ENCODE measurements at regions not wholly inside any gene's neighbourhood (a gene's known extent, or its start where the extent isn't known, plus 50 kb on each side); places are given as distances from the start of the nearest gene placed in this dataset.
"Not testable (repeated sequence)": the region's sequence is repeated elsewhere in the genome, so short reads cannot be mapped to it uniquely, and the experiment has no call there.

DNA sequence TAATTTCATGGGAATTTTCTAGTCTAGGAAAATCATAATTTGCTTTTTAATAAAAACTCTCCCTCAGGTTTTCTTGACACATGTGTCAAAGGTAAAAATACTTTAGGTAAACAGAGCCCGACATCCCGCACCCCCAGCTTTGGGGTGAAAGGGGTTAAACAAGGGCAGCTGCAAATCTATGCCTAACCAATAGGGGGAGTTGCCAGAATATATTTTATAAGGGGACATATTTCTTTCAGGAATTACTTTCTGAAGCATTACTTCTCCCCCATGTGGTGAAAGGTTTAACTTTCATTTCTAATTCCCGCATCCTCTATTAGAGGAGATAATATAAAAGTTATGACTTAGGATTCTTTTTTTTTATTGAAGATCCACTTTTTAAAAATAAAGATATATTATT lies 53.9 kb upstream of the HEPH start:
- no peak overlapping the region for H3K27ac ChIP-seq (ENCODE audit: low read length)
- POLR2A ChIA-PET = no interaction called here
- in situ Hi-C loops (cut with HindIII; ENCODE audit: low pct_unique_long_range_greater_than_20kb, low sequenced_read_pairs) = no loop called here
- H3K4me3 ChIP-seq (ENCODE audit: low read depth in 2 of 2, low read length in 2 of 2) = no peak overlapping the region
- BruUV-seq (replicated peaks) = no TSS peak
- no peaks in the 10 kb centered on the region for H3K4me1 ChIP-seq (ENCODE audit: control insufficient read depth, insufficient read depth, low read length)
- no peaks in the 10 kb centered on the region for H3K27me3 ChIP-seq (ENCODE audit: control insufficient read depth, insufficient read depth, low read length)
- ATAC-seq (no peak), DNase-seq (ENCODE audit: low read depth, low spot score) (no peak)
- H3K9me3 ChIP-seq (ENCODE audit: control insufficient read depth, insufficient read depth, low read depth, low read length) = no peaks in the 10 kb centered on the region
- intact Hi-C loops (cut with micrococcal nuclease; ENCODE audit: unreplicated experiment) = loop anchor here (10.0 kb wide), 1 partner anchor 525 kb away; no protein-coding TSS in a partner anchor
- CTCF ChIA-PET = no interaction called here
- TF ChIP-seq REST (IDR thresholded peaks at IDR 0.05; ENCODE audit: insufficient read depth in 1 of 2, low read depth in 2 of 2, low read length in 1 of 2) = no peak
- TF ChIP-seq CTCF (IDR thresholded peaks at IDR 0.05) = peak; percentile 61; the same call in 1 of the 2 replicates
- TF ChIP-seq POLR2AphosphoS5 (IDR thresholded peaks at IDR 0.05; ENCODE audit: low read depth, low read length) = no peak
- no peak for TF ChIP-seq TCF7L2 (IDR thresholded peaks at IDR 0.05; ENCODE audit: low read depth, low read length)
- TF ChIP-seq SIN3A (IDR thresholded peaks at IDR 0.05; ENCODE audit: borderline replicate concordance, insufficient read depth, low read depth, low read length) = no peak
- H3K36me3 ChIP-seq (ENCODE audit: control insufficient read depth, insufficient read depth, low read length) = no peaks in the 10 kb centered on the region

DNA sequence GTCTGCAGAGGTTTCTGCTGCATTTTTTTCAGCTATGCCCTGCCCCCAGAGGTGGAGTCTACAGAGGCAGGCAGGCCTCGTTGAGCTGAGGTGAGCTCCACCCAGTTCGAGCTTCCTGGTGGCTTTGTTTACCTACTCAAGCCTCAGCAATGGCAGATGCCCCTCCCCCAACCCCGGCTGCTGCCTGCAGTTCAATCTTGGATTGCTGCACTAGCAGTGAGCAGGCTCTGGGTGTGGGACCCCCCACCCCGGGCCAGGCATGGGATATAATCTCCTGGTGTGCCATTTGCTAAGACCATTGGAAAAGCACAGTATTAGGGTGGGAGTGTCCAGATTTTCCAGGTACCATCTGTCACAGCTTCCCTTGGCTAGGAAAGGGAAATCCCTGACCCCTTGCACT lies 56.2 kb upstream of the HEPH start:
- in situ Hi-C loops (cut with HindIII; ENCODE audit: low pct_unique_long_range_greater_than_20kb, low sequenced_read_pairs); H3K4me1 ChIP-seq (ENCODE audit: control insufficient read depth, insufficient read depth, low read length); BruUV-seq (replicated peaks); H3K9me3 ChIP-seq (ENCODE audit: control insufficient read depth, insufficient read depth, low read depth, low read length); POLR2A ChIA-PET; H3K4me3 ChIP-seq (ENCODE audit: low read depth in 2 of 2, low read length in 2 of 2); CTCF ChIA-PET; H3K27me3 ChIP-seq (ENCODE audit: control insufficient read depth, insufficient read depth, low read length); ATAC-seq; intact Hi-C loops (cut with micrococcal nuclease; ENCODE audit: unreplicated experiment); H3K27ac ChIP-seq (ENCODE audit: low read length); DNase-seq (ENCODE audit: low read depth, low spot score); H3K36me3 ChIP-seq (ENCODE audit: control insufficient read depth, insufficient read depth, low read length): not testable (repeated sequence)

DNA sequence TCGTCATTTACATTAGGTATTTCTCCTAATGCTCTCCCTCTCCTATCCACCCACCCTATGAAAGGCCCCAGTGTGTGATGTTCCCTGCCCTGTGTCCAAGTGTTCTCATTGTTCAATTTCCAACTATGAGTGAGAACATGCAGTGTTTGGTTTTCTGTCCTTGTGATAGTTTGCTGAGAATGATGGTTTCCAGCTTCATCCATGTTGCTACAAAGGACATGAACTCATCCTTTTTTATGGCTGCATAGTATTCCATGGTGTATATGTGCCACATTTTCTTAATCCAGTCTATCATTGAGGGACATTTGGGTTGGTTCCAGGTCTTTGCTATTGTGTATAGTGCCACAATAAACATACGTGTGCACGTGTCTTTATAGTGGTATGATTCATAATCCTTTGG lies 61.6 kb upstream of the HEPH start:
- H3K36me3 ChIP-seq (ENCODE audit: control insufficient read depth, insufficient read depth, low read length); H3K27ac ChIP-seq (ENCODE audit: low read length); BruUV-seq (replicated peaks); in situ Hi-C loops (cut with HindIII; ENCODE audit: low pct_unique_long_range_greater_than_20kb, low sequenced_read_pairs); H3K4me3 ChIP-seq (ENCODE audit: low read depth in 2 of 2, low read length in 2 of 2); H3K9me3 ChIP-seq (ENCODE audit: control insufficient read depth, insufficient read depth, low read depth, low read length); H3K27me3 ChIP-seq (ENCODE audit: control insufficient read depth, insufficient read depth, low read length); intact Hi-C loops (cut with micrococcal nuclease; ENCODE audit: unreplicated experiment); POLR2A ChIA-PET; ATAC-seq; CTCF ChIA-PET; H3K4me1 ChIP-seq (ENCODE audit: control insufficient read depth, insufficient read depth, low read length); DNase-seq (ENCODE audit: low read depth, low spot score): not testable (repeated sequence)

Data from Panc1 (cell line).